ENCODE measurements at regions not wholly inside any gene's neighbourhood (a gene's known extent, or its start where the extent isn't known, plus 50 kb on each side); places are given as distances from the start of the nearest gene placed in this dataset.
A peak's percentile ranks its signal among the peaks of the same experiment; 100 is the strongest.

- no peaks in the 10 kb centered on the region for H3K9me3 ChIP-seq (ENCODE audit: control insufficient read depth, insufficient read depth, low read depth, low read length)
- no peaks in the 10 kb centered on the region for H3K27me3 ChIP-seq (ENCODE audit: control insufficient read depth, insufficient read depth, low read length)
- H3K4me2 ChIP-seq (ENCODE audit: extremely low read depth, insufficient read depth, low read length) = no peak overlapping the region
- no peaks in the 10 kb centered on the region for H3K36me3 ChIP-seq (ENCODE audit: control insufficient read depth, insufficient read depth, low read length)
- no peaks in the 10 kb centered on the region for H3K79me2 ChIP-seq (ENCODE audit: control insufficient read depth, insufficient read depth, low read length)
- H3K4me3 ChIP-seq (replicated peaks in 1 of 4; ENCODE audit: control extremely low read depth in 1 of 4, insufficient read depth in 1 of 4, low read depth in 3 of 4, low read length in 4 of 4) = no peak overlapping the region
- no peaks in the 10 kb centered on the region for H3K4me1 ChIP-seq (ENCODE audit: control insufficient read depth, extremely low read depth, insufficient read depth, low read length)
- peak in 1 of 2 donors; percentile 17 for DNase-seq (ENCODE audit: low read depth in 2 of 2)
- no peak overlapping the region for H2AFZ ChIP-seq (ENCODE audit: low read length)
- TF ChIP-seq EZH2 (IDR thresholded peaks at IDR 0.05; ENCODE audit: low read length, missing control alignments) (no peak), CTCF (conservative IDR thresholded peaks at IDR 0.05 in 1 of 2, IDR thresholded peaks at IDR 0.05 in 1 of 2; ENCODE audit: low read depth in 1 of 2, low read length in 2 of 2) (no peak)
- H3K9ac ChIP-seq (ENCODE audit: insufficient read depth, low read length) = no peak overlapping the region
- H3K27ac ChIP-seq (ENCODE audit: insufficient read depth, low read length) = no peak overlapping the region
- H4K20me1 ChIP-seq (ENCODE audit: control insufficient read depth, extremely low read depth, insufficient read depth, low read length) = no peaks in the 10 kb centered on the region
Measured at GRCh38 chr20:52895701-52896100, 76.5 kb upstream of the TSHZ2 start.

- H3K4me1 ChIP-seq (ENCODE audit: control insufficient read depth, extremely low read depth, insufficient read depth, low read length) = no peaks in the 10 kb centered on the region
- no peak for DNase-seq (ENCODE audit: low read depth in 2 of 2)
- H3K4me2 ChIP-seq (ENCODE audit: extremely low read depth, insufficient read depth, low read length) = no peak overlapping the region
- H3K4me3 ChIP-seq (replicated peaks in 1 of 4; ENCODE audit: control extremely low read depth in 1 of 4, insufficient read depth in 1 of 4, low read depth in 3 of 4, low read length in 4 of 4) = no peak overlapping the region
- H3K9me3 ChIP-seq (ENCODE audit: control insufficient read depth, insufficient read depth, low read depth, low read length) = no peaks in the 10 kb centered on the region
- H3K79me2 ChIP-seq (ENCODE audit: control insufficient read depth, insufficient read depth, low read length) = no peaks in the 10 kb centered on the region
- TF ChIP-seq CTCF (conservative IDR thresholded peaks at IDR 0.05 in 1 of 2, IDR thresholded peaks at IDR 0.05 in 1 of 2; ENCODE audit: low read depth in 1 of 2, low read length in 2 of 2) = no peak
- no peak for TF ChIP-seq EZH2 (IDR thresholded peaks at IDR 0.05; ENCODE audit: low read length, missing control alignments)
- H2AFZ ChIP-seq (ENCODE audit: low read length) = no peak overlapping the region
- H4K20me1 ChIP-seq (ENCODE audit: control insufficient read depth, extremely low read depth, insufficient read depth, low read length) = no peaks in the 10 kb centered on the region
- no peak overlapping the region for H3K9ac ChIP-seq (ENCODE audit: insufficient read depth, low read length)
- no peaks in the 10 kb centered on the region for H3K36me3 ChIP-seq (ENCODE audit: control insufficient read depth, insufficient read depth, low read length)
- no peak overlapping the region for H3K27ac ChIP-seq (ENCODE audit: insufficient read depth, low read length)
- H3K27me3 ChIP-seq (ENCODE audit: control insufficient read depth, insufficient read depth, low read length) = no peaks in the 10 kb centered on the region
Measured at GRCh38 chr20:52895235-52895634, 76.9 kb upstream of the TSHZ2 start.

- no peak for TF ChIP-seq CTCF (conservative IDR thresholded peaks at IDR 0.05 in 1 of 2, IDR thresholded peaks at IDR 0.05 in 1 of 2; ENCODE audit: low read depth in 1 of 2, low read length in 2 of 2)
- TF ChIP-seq EZH2 (IDR thresholded peaks at IDR 0.05; ENCODE audit: low read length, missing control alignments) = no peak
- no peak overlapping the region for H2AFZ ChIP-seq (ENCODE audit: low read length)
- H3K27ac ChIP-seq (ENCODE audit: insufficient read depth, low read length) = no peak overlapping the region
- H3K9me3 ChIP-seq (ENCODE audit: control insufficient read depth, insufficient read depth, low read depth, low read length) = no peaks in the 10 kb centered on the region
- no peaks in the 10 kb centered on the region for H3K36me3 ChIP-seq (ENCODE audit: control insufficient read depth, insufficient read depth, low read length)
- H3K9ac ChIP-seq (ENCODE audit: insufficient read depth, low read length) = no peak overlapping the region
- no peaks in the 10 kb centered on the region for H3K4me1 ChIP-seq (ENCODE audit: control insufficient read depth, extremely low read depth, insufficient read depth, low read length)
- H4K20me1 ChIP-seq (ENCODE audit: control insufficient read depth, extremely low read depth, insufficient read depth, low read length) = no peaks in the 10 kb centered on the region
- no peaks in the 10 kb centered on the region for H3K27me3 ChIP-seq (ENCODE audit: control insufficient read depth, insufficient read depth, low read length)
- no peaks in the 10 kb centered on the region for H3K79me2 ChIP-seq (ENCODE audit: control insufficient read depth, insufficient read depth, low read length)
- H3K4me2 ChIP-seq (ENCODE audit: extremely low read depth, insufficient read depth, low read length) = no peak overlapping the region
- no peak for DNase-seq (ENCODE audit: low read depth in 2 of 2)
- H3K4me3 ChIP-seq (replicated peaks in 1 of 4; ENCODE audit: control extremely low read depth in 1 of 4, insufficient read depth in 1 of 4, low read depth in 3 of 4, low read length in 4 of 4) = no peak overlapping the region
Measured at GRCh38 chr20:52893498-52893897, 78.7 kb upstream of the TSHZ2 start.
